Peyer's patch (tissue), 4 donors: ENCODE measurements at regions not wholly inside any gene's neighbourhood (a gene's known extent, or its start where the extent isn't known, plus 50 kb on each side); places are given as distances from the start of the nearest gene placed in this dataset.

Experiments used
- DNase-seq, 3 donors: peaks; one replicate each; pipeline ENCODE4 v3.0.0-alpha.2; 2017 to 2019
- H3K27ac ChIP-seq, 4 donors: fragments of 200-600 bp; sonication (generic); one replicate each; pipeline ENCODE4 v1.5.1; 2016 to 2019
- H3K27me3 ChIP-seq, 2 donors: fragments of 200-600 bp; sonication (generic); one replicate each; pipeline ENCODE4 v1.5.1; 2019
- H3K36me3 ChIP-seq, 3 donors: fragments of 200-600 bp; sonication (generic); one replicate each; pipeline ENCODE4 v1.5.1; 2016 to 2019
- H3K4me1 ChIP-seq, 4 donors: fragments of 200-600 bp; sonication (generic); one replicate each; pipeline ENCODE4 v1.5.1; 2016 to 2019
- H3K4me3 ChIP-seq, 4 donors: fragments of 200-600 bp; sonication (generic); 1 replicate in 3 of 4; 2 replicates in 1 of 4; pipeline ENCODE4 v1.5.1; 2016 to 2019; ENCODE audit warnings: mild to moderate bottlenecking in 1 of 4
- H3K9me3 ChIP-seq, 4 donors: fragments of 200-600 bp; sonication (generic); one replicate each; pipeline ENCODE4 v1.5.1; 2016 to 2019; ENCODE audit warnings: mild to moderate bottlenecking in 1 of 4
- CTCF ChIP-seq, 6 experiments: fragments of 450-650 bp in 4 of 6; fragments of 200-600 bp in 2 of 6; sonication (generic) in 1 of 6; IDR thresholded peaks; one replicate each; pipeline ENCODE4 v1.5.1; 2017 to 2019; ENCODE audit warnings: antibody characterized with exemption in 6 of 6, mild to moderate bottlenecking in 3 of 6, moderate library complexity in 1 of 6
- POLR2A ChIP-seq, 2 donors: fragments of 450-650 bp; IDR thresholded peaks; one replicate each; pipeline ENCODE4 v1.5.1; 2017; ENCODE audit warnings: antibody characterized with exemption in 2 of 2, mild to moderate bottlenecking in 2 of 2, moderate library complexity in 2 of 2

- no peaks in the 10 kb centered on the region for H3K27me3 ChIP-seq
- TF ChIP-seq POLR2A (IDR thresholded peaks at IDR 0.05) (no peak), CTCF (IDR thresholded peaks at IDR 0.05) (no peak)
- no peak for DNase-seq
- H3K27ac ChIP-seq: no peak overlapping the region
- no peaks in the 10 kb centered on the region for H3K9me3 ChIP-seq
- no peaks in the 10 kb centered on the region for H3K36me3 ChIP-seq
- H3K4me1 ChIP-seq: no peaks in the 10 kb centered on the region
- no peak overlapping the region for H3K4me3 ChIP-seq
Observed at GRCh38 chr4:35695003-35695402, 549.3 kb downstream of the ARAP2 start.

- Histone ChIP-seq H3K4me3 (no peak overlapping the region), H3K27me3 (no peaks in the 10 kb centered on the region), H3K4me1 (no peaks in the 10 kb centered on the region), H3K27ac (no peak overlapping the region), H3K9me3 (no peaks in the 10 kb centered on the region), H3K36me3 (no peaks in the 10 kb centered on the region)
- DNase-seq: no peak
- TF ChIP-seq CTCF (IDR thresholded peaks at IDR 0.05): no peak
- TF ChIP-seq POLR2A (IDR thresholded peaks at IDR 0.05): no peak
Observed at GRCh38 chr4:35695421-35695820, 548.9 kb downstream of the ARAP2 start.

- Histone ChIP-seq H3K4me1 (no peaks in the 10 kb centered on the region), H3K36me3 (no peaks in the 10 kb centered on the region), H3K4me3 (no peak overlapping the region), H3K9me3 (no peaks in the 10 kb centered on the region), H3K27ac (no peak overlapping the region), H3K27me3 (no peaks in the 10 kb centered on the region)
- DNase-seq: no peak
- no peak for TF ChIP-seq POLR2A (IDR thresholded peaks at IDR 0.05)
- TF ChIP-seq CTCF (IDR thresholded peaks at IDR 0.05): no peak
Observed at GRCh38 chr4:35697210-35697736, 547.0 kb downstream of the ARAP2 start.

GRCh38 chr4:35700663-35701062 is 543.7 kb downstream of the ARAP2 start:
- H3K27me3 ChIP-seq: no peaks in the 10 kb centered on the region
- H3K36me3 ChIP-seq: no peaks in the 10 kb centered on the region
- H3K4me1 ChIP-seq: no peaks in the 10 kb centered on the region
- DNase-seq: no peak
- H3K9me3 ChIP-seq: no peaks in the 10 kb centered on the region
- no peak overlapping the region for H3K4me3 ChIP-seq
- TF ChIP-seq POLR2A (IDR thresholded peaks at IDR 0.05): no peak
- TF ChIP-seq CTCF (IDR thresholded peaks at IDR 0.05): no peak
- H3K27ac ChIP-seq: no peak overlapping the region

- DNase-seq: no peak
- TF ChIP-seq CTCF (IDR thresholded peaks at IDR 0.05) (no peak), POLR2A (IDR thresholded peaks at IDR 0.05) (no peak)
- Histone ChIP-seq H3K27ac (no peak overlapping the region), H3K4me3 (no peak overlapping the region), H3K27me3 (no peaks in the 10 kb centered on the region), H3K4me1 (no peaks in the 10 kb centered on the region), H3K9me3 (peaks cover 0 to 5% (median 3%) of the 10 kb centered on the region in 4 donors), H3K36me3 (no peaks in the 10 kb centered on the region)
Observed at GRCh38 chr4:35709080-35709479, 535.2 kb downstream of the ARAP2 start.

GRCh38 chr4:35710343-35710742 is 534.0 kb downstream of the ARAP2 start:
- Histone ChIP-seq H3K4me1 (no peaks in the 10 kb centered on the region), H3K27ac (no peak overlapping the region), H3K27me3 (no peaks in the 10 kb centered on the region), H3K4me3 (no peak overlapping the region), H3K36me3 (no peaks in the 10 kb centered on the region), H3K9me3 (peaks cover 0 to 5% (median 3%) of the 10 kb centered on the region in 4 donors)
- DNase-seq: no peak
- TF ChIP-seq POLR2A (IDR thresholded peaks at IDR 0.05): no peak
- no peak for TF ChIP-seq CTCF (IDR thresholded peaks at IDR 0.05)
